ENCODE measurements at regions not wholly inside any gene's neighbourhood (a gene's known extent, or its start where the extent isn't known, plus 50 kb on each side); places are given as distances from the start of the nearest gene placed in this dataset.

DNA sequence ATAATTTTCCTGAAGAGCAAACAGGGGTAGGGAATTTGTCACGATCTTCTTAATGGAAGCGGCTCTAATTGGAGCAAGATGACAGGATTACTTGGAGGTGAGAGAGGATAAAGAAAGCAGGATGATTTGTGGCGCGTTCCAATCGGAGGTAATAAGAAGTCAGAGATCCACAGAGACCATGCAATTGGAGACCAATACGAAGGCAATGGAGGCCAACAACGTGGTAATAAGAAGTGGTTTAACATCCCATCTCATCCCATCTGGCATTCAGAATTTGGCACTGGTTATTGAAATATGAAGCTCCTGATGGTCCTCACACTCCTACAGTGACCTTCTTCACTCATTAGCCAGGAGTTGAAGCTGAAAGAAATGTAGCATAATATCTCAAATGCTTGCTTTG is 130.6 kb downstream of the DLEU7 start:
- TF ChIP-seq, protein P1, sequence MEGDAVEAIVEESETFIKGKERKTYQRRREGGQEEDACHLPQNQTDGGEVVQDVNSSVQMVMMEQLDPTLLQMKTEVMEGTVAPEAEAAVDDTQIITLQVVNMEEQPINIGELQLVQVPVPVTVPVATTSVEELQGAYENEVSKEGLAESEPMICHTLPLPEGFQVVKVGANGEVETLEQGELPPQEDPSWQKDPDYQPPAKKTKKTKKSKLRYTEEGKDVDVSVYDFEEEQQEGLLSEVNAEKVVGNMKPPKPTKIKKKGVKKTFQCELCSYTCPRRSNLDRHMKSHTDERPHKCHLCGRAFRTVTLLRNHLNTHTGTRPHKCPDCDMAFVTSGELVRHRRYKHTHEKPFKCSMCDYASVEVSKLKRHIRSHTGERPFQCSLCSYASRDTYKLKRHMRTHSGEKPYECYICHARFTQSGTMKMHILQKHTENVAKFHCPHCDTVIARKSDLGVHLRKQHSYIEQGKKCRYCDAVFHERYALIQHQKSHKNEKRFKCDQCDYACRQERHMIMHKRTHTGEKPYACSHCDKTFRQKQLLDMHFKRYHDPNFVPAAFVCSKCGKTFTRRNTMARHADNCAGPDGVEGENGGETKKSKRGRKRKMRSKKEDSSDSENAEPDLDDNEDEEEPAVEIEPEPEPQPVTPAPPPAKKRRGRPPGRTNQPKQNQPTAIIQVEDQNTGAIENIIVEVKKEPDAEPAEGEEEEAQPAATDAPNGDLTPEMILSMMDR (IDR thresholded peaks at IDR 0.05), result no peak
- TF ChIP-seq POLR2AphosphoS5 (IDR thresholded peaks at IDR 0.05), result no peak
- TF ChIP-seq POLR2A (IDR thresholded peaks at IDR 0.05), result no peak
- TF ChIP-seq EP300 (IDR thresholded peaks at IDR 0.05), result no peak
